ENCODE measurements at regions not wholly inside any gene's neighbourhood (a gene's known extent, or its start where the extent isn't known, plus 50 kb on each side); places are given as distances from the start of the nearest gene placed in this dataset.

DNA sequence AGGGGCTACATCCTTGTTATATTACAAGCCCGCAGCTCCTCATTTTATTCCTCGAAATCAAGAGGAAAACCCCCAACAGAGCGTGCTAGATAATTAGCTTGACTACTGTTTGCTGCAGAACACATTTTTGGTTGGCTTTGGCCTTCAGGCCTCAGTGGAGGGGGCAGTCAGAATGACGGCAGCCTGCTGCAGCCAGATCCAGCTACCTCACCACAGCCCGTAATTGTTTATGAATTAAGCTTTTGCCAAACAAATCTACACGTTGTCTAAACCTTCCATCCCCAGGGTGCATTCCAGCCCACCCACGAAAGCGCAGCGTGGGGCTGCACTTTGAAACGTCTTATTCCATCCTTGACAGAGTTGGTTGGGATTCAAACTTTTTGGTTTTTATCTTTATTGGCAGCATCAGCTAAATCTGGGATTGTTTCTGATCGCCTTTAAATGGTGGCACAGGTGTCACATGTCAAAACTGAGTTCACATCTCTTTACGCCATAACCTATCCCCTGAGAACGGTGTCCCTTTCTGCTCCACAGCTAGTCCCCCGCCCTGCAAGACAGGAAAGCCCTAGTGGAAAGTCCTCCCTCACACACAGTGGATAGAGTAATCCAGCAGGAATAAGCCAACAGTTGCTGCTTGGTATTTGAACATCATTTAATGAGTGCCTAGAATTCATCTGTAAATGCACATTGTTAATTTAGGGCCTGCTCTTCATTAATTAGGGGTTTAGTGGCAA is 195.5 kb downstream of the LMO4 start:
- H2BK120ac ChIP-seq (ENCODE audit: low read depth, low read length) = no peak overlapping the region
- no peak overlapping the region for H2AK5ac ChIP-seq (ENCODE audit: low read depth, low read length)
- no peak overlapping the region for H2BK5ac ChIP-seq (ENCODE audit: low read length)
- H2BK12ac ChIP-seq (ENCODE audit: low read length) = no peak overlapping the region
- H3K27me3 ChIP-seq (ENCODE audit: control insufficient read depth in 3 of 3, insufficient read depth in 3 of 3, low read depth in 1 of 3, low read length in 3 of 3) = peaks cover 0 to 6% (median 0%) of the 10 kb centered on the region in 3 experiments
- no peak overlapping the region for H3K9ac ChIP-seq (ENCODE audit: low read depth, low read length, poor library complexity)
- H3K4me1 ChIP-seq (ENCODE audit: control insufficient read depth in 2 of 2, insufficient read depth in 1 of 2, low read depth in 1 of 2, low read length in 2 of 2) = peaks cover 0 to 2% of the 10 kb centered on the region in 2 donors
- H3K36me3 ChIP-seq (replicated peaks in 1 of 2; ENCODE audit: control insufficient read depth in 2 of 2, insufficient read depth in 2 of 2, low read length in 2 of 2) = no peaks in the 10 kb centered on the region
- H3K18ac ChIP-seq (ENCODE audit: low read length) = no peak overlapping the region
- no peak overlapping the region for H2BK15ac ChIP-seq (ENCODE audit: low read length)
- H3K9me3 ChIP-seq (replicated peaks in 1 of 2; ENCODE audit: control insufficient read depth in 2 of 2, insufficient read depth in 1 of 2, low read depth in 1 of 2, low read length in 2 of 2) = no peaks in the 10 kb centered on the region
- peak overlapping the region in 1 of 2 donors; percentile 32 for H3K4me3 ChIP-seq (ENCODE audit: low read length in 2 of 2)
- no peak overlapping the region for H4K8ac ChIP-seq (ENCODE audit: low read depth, low read length)
- no peak overlapping the region for H3K4ac ChIP-seq (ENCODE audit: low read length)
- no peak overlapping the region for H3K23ac ChIP-seq (ENCODE audit: low read depth, low read length, poor library complexity)
- no peak overlapping the region for H4K91ac ChIP-seq (ENCODE audit: low read depth, low read length, poor library complexity)
- H3K4me2 ChIP-seq (ENCODE audit: insufficient read depth, low read length, poor library complexity, severe bottlenecking) = no peak overlapping the region
- no peak for DNase-seq (ENCODE audit: low spot score)
- H3K27ac ChIP-seq (replicated peaks; ENCODE audit: low read length) = no peak overlapping the region
- H3K79me1 ChIP-seq (ENCODE audit: low read depth, low read length) = no peaks in the 10 kb centered on the region
- H3K14ac ChIP-seq (ENCODE audit: low read length) = no peak overlapping the region
- no peak overlapping the region for H2AFZ ChIP-seq (ENCODE audit: low read length)
- no CpG with 5 or more reads among the region's 14 CpGs for WGBS, 2 donors (ENCODE audit: extremely low coverage in 2 of 2, insufficient read length in 2 of 2, insufficient replicate concordance in 1 of 2)

GRCh38 chr1:87528754-87529517 is 200.3 kb downstream of the LMO4 start:
- H3K4me1 ChIP-seq (ENCODE audit: control insufficient read depth in 2 of 2, insufficient read depth in 1 of 2, low read depth in 1 of 2, low read length in 2 of 2) = no peaks in the 10 kb centered on the region
- no peaks in the 10 kb centered on the region for H3K36me3 ChIP-seq (replicated peaks in 1 of 2; ENCODE audit: control insufficient read depth in 2 of 2, insufficient read depth in 2 of 2, low read length in 2 of 2)
- WGBS, 2 donors (ENCODE audit: extremely low coverage in 2 of 2, insufficient read length in 2 of 2, insufficient replicate concordance in 1 of 2) = no CpG with 5 or more reads among the region's 33 CpGs

DNA sequence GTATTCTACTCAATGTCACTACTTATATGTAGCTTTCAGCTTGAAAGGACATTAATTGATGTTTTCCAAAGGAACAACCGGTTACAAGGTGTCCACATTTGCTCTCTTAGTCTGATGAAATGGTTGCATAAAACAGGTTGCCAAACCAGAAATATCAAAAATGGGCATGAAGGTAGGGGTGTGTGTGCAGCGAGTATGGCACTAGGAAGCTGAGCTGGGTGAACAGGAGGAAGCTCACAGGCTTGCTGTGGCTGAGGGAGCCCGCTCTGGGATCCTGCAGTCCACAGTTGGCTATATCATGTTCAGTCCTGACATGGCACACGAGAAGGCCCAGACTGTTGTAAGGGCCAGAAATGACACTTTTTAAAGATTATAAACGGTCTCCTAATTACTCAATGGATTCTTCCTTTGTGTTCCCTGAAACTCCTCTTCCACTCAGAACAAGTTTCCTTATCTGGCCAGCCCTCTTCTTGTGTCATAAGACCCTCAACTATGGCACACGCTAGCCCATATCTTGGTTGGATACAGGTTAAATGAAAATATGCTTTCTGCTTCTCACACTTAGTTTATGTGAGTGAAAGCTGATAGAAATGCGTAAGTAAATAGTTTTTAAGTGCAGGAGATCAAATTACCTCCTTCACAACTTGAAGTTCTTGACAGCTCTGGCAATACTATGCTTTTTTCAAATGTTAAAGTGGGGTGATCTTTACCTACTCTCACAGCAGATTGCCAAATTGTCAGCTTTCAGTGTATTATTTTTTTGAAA is 201.5 kb downstream of the LMO4 start:
- Histone ChIP-seq H3K27me3 (ENCODE audit: control insufficient read depth in 3 of 3, insufficient read depth in 3 of 3, low read depth in 1 of 3, low read length in 3 of 3) (no peaks in the 10 kb centered on the region), H3K23ac (ENCODE audit: low read depth, low read length, poor library complexity) (no peak overlapping the region), H2AFZ (ENCODE audit: low read length) (no peak overlapping the region), H2AK5ac (ENCODE audit: low read depth, low read length) (no peak overlapping the region), H3K4me1 (ENCODE audit: control insufficient read depth in 2 of 2, insufficient read depth in 1 of 2, low read depth in 1 of 2, low read length in 2 of 2) (no peaks in the 10 kb centered on the region), H3K79me1 (ENCODE audit: low read depth, low read length) (no peaks in the 10 kb centered on the region), H4K91ac (ENCODE audit: low read depth, low read length, poor library complexity) (no peak overlapping the region), H2BK5ac (ENCODE audit: low read length) (no peak overlapping the region), H3K4me2 (ENCODE audit: insufficient read depth, low read length, poor library complexity, severe bottlenecking) (no peak overlapping the region), H2BK15ac (ENCODE audit: low read length) (no peak overlapping the region), H3K4ac (ENCODE audit: low read length) (no peak overlapping the region), H3K14ac (ENCODE audit: low read length) (no peak overlapping the region), H3K9me3 (replicated peaks in 1 of 2; ENCODE audit: control insufficient read depth in 2 of 2, insufficient read depth in 1 of 2, low read depth in 1 of 2, low read length in 2 of 2) (no peaks in the 10 kb centered on the region), H3K36me3 (replicated peaks in 1 of 2; ENCODE audit: control insufficient read depth in 2 of 2, insufficient read depth in 2 of 2, low read length in 2 of 2) (no peaks in the 10 kb centered on the region), H3K9ac (ENCODE audit: low read depth, low read length, poor library complexity) (no peak overlapping the region), H3K27ac (replicated peaks; ENCODE audit: low read length) (no peak overlapping the region), H4K8ac (ENCODE audit: low read depth, low read length) (no peak overlapping the region), H2BK12ac (ENCODE audit: low read length) (no peak overlapping the region), H2BK120ac (ENCODE audit: low read depth, low read length) (no peak overlapping the region), H3K4me3 (ENCODE audit: low read length in 2 of 2) (no peak overlapping the region), H3K18ac (ENCODE audit: low read length) (no peak overlapping the region)
- no peak for DNase-seq (ENCODE audit: low spot score)
- no CpG with 5 or more reads among the region's 7 CpGs for WGBS, 2 donors (ENCODE audit: extremely low coverage in 2 of 2, insufficient read length in 2 of 2, insufficient replicate concordance in 1 of 2)

More at GRCh38 chr1:87528754-87529517, 200.3 kb downstream of the LMO4 start:
- Histone ChIP-seq H2BK15ac (ENCODE audit: low read length) (no peak overlapping the region), H2AFZ (ENCODE audit: low read length) (no peak overlapping the region), H3K4me3 (ENCODE audit: low read length in 2 of 2) (no peak overlapping the region), H4K91ac (ENCODE audit: low read depth, low read length, poor library complexity) (no peak overlapping the region), H2BK5ac (ENCODE audit: low read length) (no peak overlapping the region), H3K18ac (ENCODE audit: low read length) (no peak overlapping the region), H3K9ac (ENCODE audit: low read depth, low read length, poor library complexity) (no peak overlapping the region), H3K9me3 (replicated peaks in 1 of 2; ENCODE audit: control insufficient read depth in 2 of 2, insufficient read depth in 1 of 2, low read depth in 1 of 2, low read length in 2 of 2) (no peaks in the 10 kb centered on the region), H2BK120ac (ENCODE audit: low read depth, low read length) (no peak overlapping the region), H2AK5ac (ENCODE audit: low read depth, low read length) (no peak overlapping the region), H2BK12ac (ENCODE audit: low read length) (no peak overlapping the region), H4K8ac (ENCODE audit: low read depth, low read length) (no peak overlapping the region), H3K27ac (replicated peaks; ENCODE audit: low read length) (no peak overlapping the region), H3K79me1 (ENCODE audit: low read depth, low read length) (no peaks in the 10 kb centered on the region), H3K27me3 (ENCODE audit: control insufficient read depth in 3 of 3, insufficient read depth in 3 of 3, low read depth in 1 of 3, low read length in 3 of 3) (peaks cover 0 to 6% (median 0%) of the 10 kb centered on the region in 3 experiments), H3K14ac (ENCODE audit: low read length) (no peak overlapping the region), H3K23ac (ENCODE audit: low read depth, low read length, poor library complexity) (peak overlapping the region; percentile 43), H3K4ac (ENCODE audit: low read length) (no peak overlapping the region), H3K4me2 (ENCODE audit: insufficient read depth, low read length, poor library complexity, severe bottlenecking) (no peak overlapping the region)
- DNase-seq (ENCODE audit: low spot score) = no peak

- Histone ChIP-seq H3K4me2 (ENCODE audit: insufficient read depth, low read length, poor library complexity, severe bottlenecking) (no peak overlapping the region), H3K36me3 (replicated peaks in 1 of 2; ENCODE audit: control insufficient read depth in 2 of 2, insufficient read depth in 2 of 2, low read length in 2 of 2) (no peaks in the 10 kb centered on the region), H3K9me3 (replicated peaks in 1 of 2; ENCODE audit: control insufficient read depth in 2 of 2, insufficient read depth in 1 of 2, low read depth in 1 of 2, low read length in 2 of 2) (no peaks in the 10 kb centered on the region), H2BK12ac (ENCODE audit: low read length) (no peak overlapping the region), H3K18ac (ENCODE audit: low read length) (no peak overlapping the region), H3K27ac (replicated peaks; ENCODE audit: low read length) (no peak overlapping the region), H4K91ac (ENCODE audit: low read depth, low read length, poor library complexity) (no peak overlapping the region), H3K79me1 (ENCODE audit: low read depth, low read length) (no peaks in the 10 kb centered on the region), H3K23ac (ENCODE audit: low read depth, low read length, poor library complexity) (no peak overlapping the region), H2AK5ac (ENCODE audit: low read depth, low read length) (no peak overlapping the region), H3K4me1 (ENCODE audit: control insufficient read depth in 2 of 2, insufficient read depth in 1 of 2, low read depth in 1 of 2, low read length in 2 of 2) (no peaks in the 10 kb centered on the region), H3K4me3 (ENCODE audit: low read length in 2 of 2) (no peak overlapping the region), H2BK5ac (ENCODE audit: low read length) (no peak overlapping the region), H2BK15ac (ENCODE audit: low read length) (no peak overlapping the region), H3K14ac (ENCODE audit: low read length) (no peak overlapping the region), H3K27me3 (ENCODE audit: control insufficient read depth in 3 of 3, insufficient read depth in 3 of 3, low read depth in 1 of 3, low read length in 3 of 3) (no peaks in the 10 kb centered on the region), H4K8ac (ENCODE audit: low read depth, low read length) (no peak overlapping the region), H3K4ac (ENCODE audit: low read length) (no peak overlapping the region), H2AFZ (ENCODE audit: low read length) (no peak overlapping the region), H2BK120ac (ENCODE audit: low read depth, low read length) (no peak overlapping the region), H3K9ac (ENCODE audit: low read depth, low read length, poor library complexity) (no peak overlapping the region)
- no peak for DNase-seq (ENCODE audit: low spot score)
- no CpG with 5 or more reads among the region's 1 CpG for WGBS, 2 donors (ENCODE audit: extremely low coverage in 2 of 2, insufficient read length in 2 of 2, insufficient replicate concordance in 1 of 2)
Measured at GRCh38 chr1:87535551-87535950, 206.9 kb downstream of the LMO4 start.
